Stimulated activated CD4-positive, alpha-beta T cell treated with anti-CD3 and anti-CD28 coated beads, Interleukin-2, amount 100 ng/mL, for 48 hours (primary cell): ENCODE measurements at regions not wholly inside any gene's neighbourhood (a gene's known extent, or its start where the extent isn't known, plus 50 kb on each side); places are given as distances from the start of the nearest gene placed in this dataset.

Experiments
- DNase-seq, 2 donors: peaks; one replicate each; pipeline ENCODE4 v3.0.0-alpha.2; 2020

DNA sequence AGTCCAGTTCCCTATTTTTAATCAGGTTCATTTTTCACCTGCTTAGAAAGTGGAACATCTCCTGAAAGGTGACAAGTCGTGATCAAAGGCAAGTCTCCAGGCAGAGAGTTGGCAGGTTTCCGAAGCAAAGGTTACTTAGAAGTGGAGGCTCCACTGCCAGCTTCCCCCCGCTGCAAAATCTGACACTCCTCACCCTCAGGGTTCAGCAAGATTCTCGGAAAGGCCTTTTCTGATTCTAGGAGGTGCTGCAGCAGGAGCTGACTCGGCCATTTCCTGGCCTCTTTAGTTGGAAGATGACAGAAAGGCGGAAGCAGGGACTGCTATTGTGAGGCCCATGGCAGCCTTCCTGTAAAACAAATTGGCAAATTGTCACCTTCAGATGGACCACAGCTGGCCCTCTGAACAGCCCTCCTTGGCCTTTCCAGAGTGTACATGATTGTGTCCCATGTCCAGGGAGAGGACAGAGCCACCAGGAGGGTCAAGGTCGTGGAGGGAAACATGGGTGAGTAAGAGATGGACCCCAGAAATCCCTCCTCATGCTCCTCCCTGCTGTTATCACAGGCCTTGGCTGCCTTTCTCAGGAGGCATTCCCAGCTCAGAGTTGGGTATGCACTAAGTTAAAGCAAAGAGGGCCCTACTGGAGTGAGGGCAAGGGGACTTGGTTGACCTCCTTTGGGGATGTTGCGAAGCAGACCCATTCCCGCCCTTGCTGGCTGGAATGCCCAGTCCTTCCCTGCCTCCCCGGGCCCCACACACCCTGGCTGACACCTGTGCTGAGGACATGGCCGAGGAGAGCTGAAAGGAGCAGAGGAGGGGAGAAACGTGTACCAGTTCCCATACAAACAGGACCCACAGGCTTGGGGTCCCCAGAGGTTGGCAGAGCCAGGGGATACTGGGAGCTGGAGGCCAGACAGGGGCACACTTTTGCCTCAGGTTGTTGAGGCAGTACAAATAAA is 115.5 kb upstream of the IRF2BP2 start:
- peak; percentile 28 to 51 for DNase-seq

- DNase-seq, result peak in 1 of 2 donors; percentile 23
Measured at GRCh38 chr1:234724516-234725176, 114.7 kb upstream of the IRF2BP2 start.

DNA sequence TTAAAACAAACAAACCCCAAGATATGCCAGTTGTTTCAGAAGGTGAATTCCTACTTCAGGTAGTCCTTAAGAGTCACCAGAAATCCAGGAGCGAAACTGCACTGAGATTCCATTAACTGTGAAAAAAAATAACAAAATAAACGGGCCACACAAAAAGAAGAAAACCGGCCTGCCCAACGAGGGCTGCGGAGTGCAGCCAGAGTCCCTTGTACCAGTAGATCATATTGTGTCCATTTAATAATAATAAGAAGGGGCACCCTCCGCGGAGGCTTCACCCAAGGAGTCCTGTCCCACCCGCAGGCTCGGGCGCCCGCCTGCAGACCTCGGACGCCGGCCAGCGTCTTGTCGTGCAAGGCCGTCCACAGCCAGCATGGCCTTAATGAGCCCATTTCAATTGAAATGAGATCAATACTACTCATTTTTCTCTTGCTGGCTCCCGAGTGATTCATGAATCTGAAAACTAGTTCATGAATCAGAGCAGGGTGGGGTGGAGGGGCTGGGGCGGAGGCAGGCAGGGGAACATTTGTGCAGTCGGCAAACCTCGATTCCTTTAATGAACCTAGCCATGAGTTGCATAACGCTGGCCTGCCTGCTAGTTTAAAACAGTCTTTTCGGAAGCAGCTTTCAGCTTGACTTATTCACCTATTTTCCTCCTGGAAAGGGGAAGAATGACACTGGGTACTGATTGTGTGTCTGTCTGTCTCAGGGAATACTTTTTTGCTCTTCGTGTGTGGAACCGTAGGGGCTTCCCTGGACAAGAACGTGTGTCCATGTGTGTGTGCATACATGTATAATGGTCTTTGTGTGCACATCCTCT is 113.1 kb upstream of the IRF2BP2 start:
- DNase-seq, result peak; percentile 55 to 57

GRCh38 chr1:234722270-234722704 is 112.3 kb upstream of the IRF2BP2 start:
- no peak for DNase-seq

GRCh38 chr1:234721476-234722269 is 111.7 kb upstream of the IRF2BP2 start:
- no peak for DNase-seq

DNA sequence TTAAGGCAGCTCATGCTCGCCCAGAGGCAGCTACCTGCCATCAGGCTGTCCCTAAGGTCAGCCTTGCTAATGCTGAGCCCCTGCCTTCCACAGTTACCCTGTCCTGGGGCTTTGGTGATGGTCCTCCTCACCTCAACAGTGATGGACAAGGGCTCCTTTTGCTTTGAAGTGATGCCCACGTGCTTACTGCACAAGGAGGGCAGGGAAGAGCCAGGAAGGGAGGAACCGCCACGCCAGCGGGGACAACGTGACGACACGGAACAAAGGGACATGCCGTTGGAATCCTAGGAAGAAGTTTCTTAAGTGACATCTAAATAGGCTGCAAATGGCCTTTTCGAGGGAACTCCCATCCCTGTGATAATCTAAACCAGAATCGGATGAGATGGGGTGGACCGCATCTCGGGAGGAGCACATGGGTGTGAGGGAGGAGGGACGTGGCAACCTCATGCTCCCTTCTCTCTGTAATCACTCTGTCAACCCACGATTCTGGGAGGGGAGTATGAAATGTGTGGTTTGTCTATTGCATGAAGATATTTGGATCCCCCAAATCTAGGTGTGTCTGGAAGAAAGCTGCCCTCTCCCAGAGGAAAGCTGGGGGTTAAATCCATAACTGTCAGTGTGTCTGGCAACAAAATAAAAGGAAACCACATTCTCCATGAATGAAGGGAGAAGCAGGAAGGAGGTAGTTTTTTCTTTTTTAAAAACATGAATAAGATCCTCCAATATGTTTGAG is 110.9 kb upstream of the IRF2BP2 start:
- DNase-seq, result no peak

DNA sequence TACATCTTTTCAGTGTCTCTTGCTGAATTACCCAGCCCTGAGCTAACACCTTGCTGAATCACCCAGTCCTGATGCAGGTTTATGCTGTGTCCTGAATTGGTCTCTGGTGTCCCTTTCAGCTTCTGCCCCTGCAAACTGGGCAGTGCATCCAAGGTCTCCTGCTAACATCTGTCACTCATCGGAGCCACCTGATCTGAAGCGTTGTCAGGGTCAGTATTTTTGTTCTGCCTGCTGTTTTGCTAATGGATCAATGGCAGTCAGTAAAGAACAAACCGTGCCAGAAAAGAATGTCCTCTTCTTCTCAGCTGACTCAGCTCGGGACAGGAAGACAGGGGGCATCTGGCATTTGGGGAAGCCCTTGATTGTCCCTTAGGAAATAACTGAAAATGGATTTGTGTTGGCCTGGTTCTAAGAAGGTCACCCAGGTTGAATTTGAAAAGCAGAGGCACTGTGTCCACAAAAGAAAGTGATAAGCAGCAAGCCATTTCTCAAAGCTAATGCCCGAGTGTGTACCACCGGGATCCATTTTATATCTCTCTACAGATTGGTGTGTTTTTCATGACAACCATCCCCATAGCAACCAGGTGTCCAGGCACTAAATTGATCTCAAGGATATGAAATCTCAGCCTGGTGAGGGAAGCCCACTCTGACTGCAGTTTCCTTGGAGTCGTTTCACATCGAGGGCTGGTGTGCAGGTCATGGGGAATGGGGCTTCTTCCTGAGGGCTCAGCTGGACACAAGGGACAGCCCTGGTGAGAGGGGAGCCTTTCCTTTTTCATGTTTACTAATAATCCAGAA is 109.7 kb upstream of the IRF2BP2 start:
- DNase-seq, result no peak

GRCh38 chr1:234718496-234719453 is 108.8 kb upstream of the IRF2BP2 start:
- no peak for DNase-seq

- no peak for DNase-seq
Measured at GRCh38 chr1:234716908-234717375, 107.0 kb upstream of the IRF2BP2 start.

- no peak for DNase-seq
Measured at GRCh38 chr1:234715252-234716014, 105.5 kb upstream of the IRF2BP2 start.

- DNase-seq, result no peak
Measured at GRCh38 chr1:234713859-234714258, 103.9 kb upstream of the IRF2BP2 start.

- DNase-seq, result no peak
Measured at GRCh38 chr1:234713440-234713839, 103.5 kb upstream of the IRF2BP2 start.

DNA sequence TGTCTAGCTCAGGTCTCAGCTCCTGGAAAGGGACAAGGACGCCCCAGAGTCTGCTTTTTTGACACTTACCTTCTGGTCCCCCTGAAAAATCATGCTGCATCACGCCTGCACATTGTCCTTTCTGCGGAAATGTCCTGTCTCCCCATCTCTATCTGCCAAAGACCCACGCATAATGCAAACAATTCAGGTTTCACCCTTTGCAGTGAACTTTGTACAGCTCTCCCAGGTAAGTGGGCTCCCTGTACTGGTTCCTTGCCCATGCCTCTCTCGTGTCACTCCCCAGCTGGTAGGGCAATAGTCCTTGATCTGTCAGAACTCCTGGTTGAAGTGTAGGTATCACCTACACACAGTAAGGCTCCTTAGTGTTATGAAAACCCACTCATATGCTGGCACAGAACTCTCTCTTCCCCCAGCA is 102.9 kb upstream of the IRF2BP2 start:
- no peak for DNase-seq

GRCh38 chr1:234710936-234711724 is 101.2 kb upstream of the IRF2BP2 start:
- no peak for DNase-seq

- no peak for DNase-seq
Measured at GRCh38 chr1:234710381-234710780, 100.4 kb upstream of the IRF2BP2 start.

GRCh38 chr1:234709473-234710228 is 99.7 kb upstream of the IRF2BP2 start:
- DNase-seq, result no peak
